PC-3 (cell line): ENCODE measurements at regions not wholly inside any gene's neighbourhood (a gene's known extent, or its start where the extent isn't known, plus 50 kb on each side); places are given as distances from the start of the nearest gene placed in this dataset.

ENCODE experiments used
- CTCF ChIP-seq: fragments of 300-600 bp; sonication (generic); conservative IDR thresholded peaks from 2 replicates; pipeline ENCODE4 v1.5.1; 2017; ENCODE audit warnings: antibody characterized with exemption, low read depth, mild to moderate bottlenecking, low read length
- EZH2 ChIP-seq: fragments of 300-600 bp; sonication (generic); IDR thresholded peaks from one replicate; pipeline ENCODE4 v1.6.1; 2017; ENCODE audit warnings: antibody characterized with exemption, mild to moderate bottlenecking, low read length; ENCODE audit not compliant: unreplicated experiment

- no peak for TF ChIP-seq CTCF
- no peak for TF ChIP-seq EZH2
Measured at GRCh38 chr2:64391424-64391823, 62.5 kb upstream of the LGALSL start.
